Vagina (tissue), 2 donors: ENCODE measurements at regions not wholly inside any gene's neighbourhood (a gene's known extent, or its start where the extent isn't known, plus 50 kb on each side); places are given as distances from the start of the nearest gene placed in this dataset.

Experiments used
- DNase-seq, 2 donors: peaks; one replicate each; pipeline ENCODE4 v3.0.0-alpha.2; 2017; ENCODE audit errors: extremely low spot score in 2 of 2
- H3K27ac ChIP-seq: fragments of 200-600 bp; sonication (generic); one replicate; pipeline ENCODE4 v1.5.1; 2019
- H3K27me3 ChIP-seq: fragments of 200-600 bp; sonication (generic); one replicate; pipeline ENCODE4 v1.5.1; 2019
- H3K36me3 ChIP-seq, 2 donors: fragments of 200-600 bp; sonication (generic); one replicate each; pipeline ENCODE4 v1.5.1; 2017 to 2019
- H3K4me1 ChIP-seq: fragments of 200-600 bp; sonication (generic); one replicate; pipeline ENCODE4 v1.5.1; 2019
- H3K4me3 ChIP-seq, 2 donors: fragments of 200-600 bp; sonication (generic); 1 replicate in 1 of 2; 2 replicates in 1 of 2; pipeline ENCODE4 v1.5.1; 2016 to 2019
- H3K9me3 ChIP-seq: fragments of 200-600 bp; sonication (generic); one replicate; pipeline ENCODE4 v1.5.1; 2019
- POLR2A ChIP-seq, 2 donors: fragments of 450-650 bp; IDR thresholded peaks; one replicate each; pipeline ENCODE4 v1.6.1; 2017; ENCODE audit warnings: antibody characterized with exemption in 2 of 2, mild to moderate bottlenecking in 2 of 2, moderate library complexity in 2 of 2
- POLR2AphosphoS5 ChIP-seq, 2 donors: sonication (generic); formaldehyde crosslinking; IDR thresholded peaks; one replicate each; pipeline ENCODE4 v1.9.0; 2017; ENCODE audit warnings: antibody characterized with exemption in 2 of 2, mild to moderate bottlenecking in 2 of 2, low read depth in 1 of 2; ENCODE audit not compliant: insufficient read depth in 1 of 2
- intact Hi-C: fragments of 100-400 bp; cut with DNase I; formaldehyde crosslinking; loops from one replicate; pipeline ENCODE4 v1.15.1; 2023
- TF ChIP-seq, protein P1 (sequence below), 3 experiments: fragments of 450-650 bp in 2 of 3; fragments of 200-600 bp in 1 of 3; sonication (generic) in 1 of 3; IDR thresholded peaks; one replicate each; pipeline ENCODE4 v1.5.1; 2017 to 2019; ENCODE audit warnings: antibody characterized with exemption in 3 of 3, mild to moderate bottlenecking in 2 of 3, moderate library complexity in 2 of 3

DNA sequence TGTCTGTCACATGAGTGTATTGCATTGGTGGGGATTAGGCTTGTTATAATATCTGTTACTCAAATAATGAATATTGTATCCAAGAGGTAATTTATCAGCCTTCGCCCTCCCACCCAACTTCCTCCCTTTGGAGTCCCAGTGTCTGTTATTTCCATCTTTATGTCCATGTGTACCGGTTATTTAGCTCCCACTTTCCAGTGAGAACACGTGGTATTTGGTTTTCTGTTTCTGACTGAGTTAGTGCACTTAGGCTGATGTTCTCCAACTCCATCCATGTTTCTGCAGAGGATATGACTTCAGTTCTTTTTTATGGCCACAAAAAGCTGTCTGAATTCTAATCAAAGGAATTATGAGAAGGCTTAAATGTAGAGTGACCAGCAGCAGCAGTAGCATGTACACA, 104.0 kb upstream of the ARHGAP28 start:
- H3K27me3 ChIP-seq: no peaks in the 10 kb centered on the region
- intact Hi-C loops: no loop called here
- TF ChIP-seq POLR2AphosphoS5 (IDR thresholded peaks at IDR 0.05; ENCODE audit: insufficient read depth in 1 of 2, low read depth in 1 of 2) (no peak), POLR2A (IDR thresholded peaks at IDR 0.05) (no peak)
- TF ChIP-seq, protein P1, sequence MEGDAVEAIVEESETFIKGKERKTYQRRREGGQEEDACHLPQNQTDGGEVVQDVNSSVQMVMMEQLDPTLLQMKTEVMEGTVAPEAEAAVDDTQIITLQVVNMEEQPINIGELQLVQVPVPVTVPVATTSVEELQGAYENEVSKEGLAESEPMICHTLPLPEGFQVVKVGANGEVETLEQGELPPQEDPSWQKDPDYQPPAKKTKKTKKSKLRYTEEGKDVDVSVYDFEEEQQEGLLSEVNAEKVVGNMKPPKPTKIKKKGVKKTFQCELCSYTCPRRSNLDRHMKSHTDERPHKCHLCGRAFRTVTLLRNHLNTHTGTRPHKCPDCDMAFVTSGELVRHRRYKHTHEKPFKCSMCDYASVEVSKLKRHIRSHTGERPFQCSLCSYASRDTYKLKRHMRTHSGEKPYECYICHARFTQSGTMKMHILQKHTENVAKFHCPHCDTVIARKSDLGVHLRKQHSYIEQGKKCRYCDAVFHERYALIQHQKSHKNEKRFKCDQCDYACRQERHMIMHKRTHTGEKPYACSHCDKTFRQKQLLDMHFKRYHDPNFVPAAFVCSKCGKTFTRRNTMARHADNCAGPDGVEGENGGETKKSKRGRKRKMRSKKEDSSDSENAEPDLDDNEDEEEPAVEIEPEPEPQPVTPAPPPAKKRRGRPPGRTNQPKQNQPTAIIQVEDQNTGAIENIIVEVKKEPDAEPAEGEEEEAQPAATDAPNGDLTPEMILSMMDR (IDR thresholded peaks at IDR 0.05): no peak
- no peak overlapping the region for H3K4me3 ChIP-seq
- no peak for DNase-seq
- no peaks in the 10 kb centered on the region for H3K36me3 ChIP-seq
- H3K27ac ChIP-seq: no peak overlapping the region
- peaks cover 17% of the 10 kb centered on the region for H3K4me1 ChIP-seq
- no peaks in the 10 kb centered on the region for H3K9me3 ChIP-seq

DNA sequence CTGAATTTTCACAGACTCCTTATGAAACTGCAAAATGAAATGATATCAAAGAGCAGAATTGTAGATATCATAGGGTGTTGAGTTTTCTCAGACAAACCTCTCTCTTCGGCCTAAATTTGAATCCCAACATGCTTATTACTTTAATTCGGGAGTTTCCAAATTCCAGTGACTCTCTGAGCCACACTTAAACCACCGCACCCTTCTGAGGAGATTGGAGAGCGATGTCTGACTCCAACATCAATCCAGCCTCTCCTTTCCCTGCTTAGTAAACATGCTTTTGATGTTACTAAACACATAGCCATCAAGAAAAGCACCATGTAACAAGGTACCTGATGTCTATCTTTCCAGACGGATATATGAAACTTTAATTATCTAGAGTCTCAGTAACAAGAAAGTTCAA, 103.1 kb upstream of the ARHGAP28 start:
- H3K4me1 ChIP-seq: peaks cover 17% of the 10 kb centered on the region
- H3K9me3 ChIP-seq: no peaks in the 10 kb centered on the region
- no peak for DNase-seq
- TF ChIP-seq POLR2A (IDR thresholded peaks at IDR 0.05) (no peak), POLR2AphosphoS5 (IDR thresholded peaks at IDR 0.05; ENCODE audit: insufficient read depth in 1 of 2, low read depth in 1 of 2) (no peak)
- TF ChIP-seq, protein P1 (IDR thresholded peaks at IDR 0.05): no peak
- H3K36me3 ChIP-seq: no peaks in the 10 kb centered on the region
- H3K27ac ChIP-seq: no peak overlapping the region
- intact Hi-C loops: no loop called here
- H3K27me3 ChIP-seq: no peaks in the 10 kb centered on the region
- no peak overlapping the region for H3K4me3 ChIP-seq

DNA sequence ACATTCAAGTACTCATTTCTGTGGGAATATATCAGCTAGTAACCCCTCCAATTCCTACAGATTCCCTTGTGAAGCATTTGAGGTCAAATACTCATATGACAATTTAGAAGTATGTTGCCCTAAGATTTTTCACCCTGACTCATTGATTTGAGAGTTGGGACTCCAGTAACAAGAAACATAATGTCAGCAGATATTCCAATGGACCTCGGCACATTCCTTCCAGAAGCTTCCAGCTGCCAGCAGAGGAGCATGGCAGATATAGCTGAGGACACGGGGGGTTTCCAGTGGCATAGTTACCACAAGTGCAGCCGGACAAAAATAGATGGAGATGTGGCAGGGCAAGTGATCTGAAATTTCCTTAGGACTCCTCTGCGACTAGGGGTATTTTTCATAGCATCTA, 101.9 kb upstream of the ARHGAP28 start:
- Histone ChIP-seq H3K27ac (no peak overlapping the region), H3K9me3 (no peaks in the 10 kb centered on the region), H3K4me3 (no peak overlapping the region), H3K27me3 (no peaks in the 10 kb centered on the region), H3K4me1 (peaks cover 17% of the 10 kb centered on the region), H3K36me3 (no peaks in the 10 kb centered on the region)
- no peak for TF ChIP-seq POLR2AphosphoS5 (IDR thresholded peaks at IDR 0.05; ENCODE audit: insufficient read depth in 1 of 2, low read depth in 1 of 2)
- no peak for TF ChIP-seq POLR2A (IDR thresholded peaks at IDR 0.05)
- TF ChIP-seq, protein P1 (IDR thresholded peaks at IDR 0.05): no peak
- DNase-seq: no peak
- intact Hi-C loops: no loop called here

DNA sequence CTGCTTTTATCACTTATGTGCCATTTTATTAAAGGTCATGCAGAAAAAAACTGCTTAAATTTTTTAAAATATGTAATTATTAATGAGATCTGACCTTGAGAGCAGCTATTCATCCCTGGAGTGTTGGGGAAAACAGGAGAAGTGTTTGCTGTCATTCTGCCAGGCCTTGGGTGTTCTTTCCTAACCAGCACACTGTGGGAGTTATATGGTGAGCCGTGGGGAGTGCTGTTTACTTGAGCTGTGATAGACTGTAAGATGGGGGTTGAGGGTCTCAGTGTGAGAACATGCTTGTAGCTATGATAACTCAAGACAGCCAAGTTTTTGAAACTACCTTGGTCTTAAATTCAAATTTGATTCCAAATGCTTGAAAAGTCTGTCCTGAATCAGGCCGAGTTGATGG, 101.3 kb upstream of the ARHGAP28 start:
- Histone ChIP-seq H3K27ac (no peak overlapping the region), H3K36me3 (no peaks in the 10 kb centered on the region), H3K4me3 (no peak overlapping the region), H3K9me3 (no peaks in the 10 kb centered on the region), H3K27me3 (no peaks in the 10 kb centered on the region), H3K4me1 (peaks cover 17% of the 10 kb centered on the region)
- intact Hi-C loops: no loop called here
- DNase-seq: no peak
- TF ChIP-seq POLR2A (IDR thresholded peaks at IDR 0.05): no peak
- TF ChIP-seq POLR2AphosphoS5 (IDR thresholded peaks at IDR 0.05; ENCODE audit: insufficient read depth in 1 of 2, low read depth in 1 of 2): no peak
- TF ChIP-seq, protein P1 (IDR thresholded peaks at IDR 0.05): no peak

DNA sequence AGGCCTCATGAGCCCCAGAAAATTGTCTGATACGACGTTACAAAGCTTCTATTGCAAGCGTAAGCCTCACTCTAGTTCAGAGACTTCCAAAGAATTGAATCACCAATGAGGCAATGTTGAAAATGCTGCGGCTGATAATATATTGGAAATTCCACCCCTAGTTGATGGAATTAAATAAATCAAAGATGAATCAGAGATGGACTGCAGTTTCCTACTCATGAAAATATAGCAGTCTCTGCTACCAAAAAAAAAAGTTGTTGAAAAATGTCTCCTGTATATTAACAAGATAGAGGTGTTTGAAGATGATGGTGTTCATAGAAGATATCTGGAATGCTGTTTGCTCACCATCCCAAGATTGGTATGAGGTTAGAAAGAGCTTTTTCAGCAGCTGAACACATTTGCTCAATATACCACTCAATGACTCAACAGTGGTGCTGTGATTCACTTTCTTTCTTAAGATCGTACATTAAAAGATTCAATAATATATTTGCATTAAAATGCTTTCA, 99.8 kb upstream of the ARHGAP28 start:
- no peak overlapping the region for H3K4me3 ChIP-seq
- H3K27ac ChIP-seq: no peak overlapping the region
- no peak for DNase-seq
- no peaks in the 10 kb centered on the region for H3K9me3 ChIP-seq
- intact Hi-C loops: no loop called here
- H3K36me3 ChIP-seq: no peaks in the 10 kb centered on the region
- peaks cover 14% of the 10 kb centered on the region for H3K4me1 ChIP-seq
- H3K27me3 ChIP-seq: no peaks in the 10 kb centered on the region
- TF ChIP-seq POLR2A (IDR thresholded peaks at IDR 0.05): no peak
- no peak for TF ChIP-seq POLR2AphosphoS5 (IDR thresholded peaks at IDR 0.05; ENCODE audit: insufficient read depth in 1 of 2, low read depth in 1 of 2)
- TF ChIP-seq, protein P1 (IDR thresholded peaks at IDR 0.05): no peak
